Astrocyte (in vitro differentiated cells and primary cell): ENCODE measurements at regions not wholly inside any gene's neighbourhood (a gene's known extent, or its start where the extent isn't known, plus 50 kb on each side); places are given as distances from the start of the nearest gene placed in this dataset.

Experiments
- CTCF ChIP-seq: IDR thresholded peaks from 2 replicates; pipeline ENCODE4 v1.5.1; 2011; ENCODE audit warnings: low read depth, mild to moderate bottlenecking, inconsistent platforms, low read length, moderate library complexity; ENCODE audit not compliant: insufficient read depth
- EZH2 ChIP-seq: IDR thresholded peaks from 2 replicates; pipeline ENCODE4 v1.6.1; 2012; ENCODE audit warnings: mild to moderate bottlenecking, low read length, inconsistent platforms; ENCODE audit not compliant: insufficient read depth

GRCh38 chr12:17097674-17098073 lies 491.7 kb upstream of the LMO3 start:
- no peak for TF ChIP-seq EZH2
- no peak for TF ChIP-seq CTCF
